NCI-H1930 (cell line): ENCODE measurements at regions not wholly inside any gene's neighbourhood (a gene's known extent, or its start where the extent isn't known, plus 50 kb on each side); places are given as distances from the start of the nearest gene placed in this dataset.

Experiments
- DNase-seq, 2 experiments: peaks; one replicate each; lab custom pipeline; 2025; lab: John Stamatoyannopoulos, UW

DNA sequence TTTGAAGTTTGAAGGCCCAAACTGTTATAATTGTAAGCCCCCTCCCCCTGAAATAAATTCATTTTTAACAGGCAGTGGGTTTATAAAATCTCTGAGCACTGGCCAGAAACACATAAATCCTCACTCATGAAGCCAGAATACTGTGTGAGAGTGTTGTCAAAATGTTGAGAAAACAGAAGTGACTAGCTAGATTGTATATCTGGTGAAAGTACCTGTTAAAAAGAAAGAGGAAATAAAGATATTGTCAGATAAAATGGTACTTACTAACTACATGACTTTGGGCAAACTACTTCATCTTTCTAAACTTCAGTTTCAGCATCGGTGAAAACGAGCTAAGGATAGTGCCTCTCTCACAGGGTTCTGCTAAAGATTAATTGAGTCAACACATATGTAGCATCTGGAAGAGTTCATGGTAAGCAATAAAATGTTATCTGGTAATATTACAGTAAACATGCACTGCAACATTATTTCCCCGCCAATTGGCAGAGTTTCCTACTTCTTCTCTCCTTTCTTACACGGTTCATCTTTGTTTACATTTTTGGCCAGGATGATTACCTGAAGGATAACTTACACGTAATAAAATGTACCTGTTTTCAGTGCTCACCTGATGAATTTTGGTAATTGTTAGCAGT, 202.5 kb upstream of the CHRM2 start:
- no peak for DNase-seq

DNA sequence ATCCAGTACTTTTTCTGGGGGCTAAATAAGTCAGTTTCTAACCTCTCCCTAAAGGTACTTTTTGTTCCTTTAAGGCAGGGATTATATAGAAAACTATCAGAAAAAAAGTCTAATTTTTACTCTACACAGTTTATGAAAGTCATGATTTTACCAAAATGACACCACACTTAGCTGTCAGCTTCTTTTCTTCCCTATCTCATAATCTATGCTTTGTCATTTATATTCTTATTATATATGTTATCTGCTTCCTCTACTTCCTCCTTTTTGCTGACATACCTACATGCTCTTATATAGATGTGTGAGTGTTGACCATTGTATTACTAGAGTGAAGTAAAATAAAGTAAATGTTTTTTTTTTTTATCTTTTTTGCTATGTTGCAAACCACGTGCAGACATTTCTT, 203.9 kb upstream of the CHRM2 start:
- DNase-seq = no peak

DNA sequence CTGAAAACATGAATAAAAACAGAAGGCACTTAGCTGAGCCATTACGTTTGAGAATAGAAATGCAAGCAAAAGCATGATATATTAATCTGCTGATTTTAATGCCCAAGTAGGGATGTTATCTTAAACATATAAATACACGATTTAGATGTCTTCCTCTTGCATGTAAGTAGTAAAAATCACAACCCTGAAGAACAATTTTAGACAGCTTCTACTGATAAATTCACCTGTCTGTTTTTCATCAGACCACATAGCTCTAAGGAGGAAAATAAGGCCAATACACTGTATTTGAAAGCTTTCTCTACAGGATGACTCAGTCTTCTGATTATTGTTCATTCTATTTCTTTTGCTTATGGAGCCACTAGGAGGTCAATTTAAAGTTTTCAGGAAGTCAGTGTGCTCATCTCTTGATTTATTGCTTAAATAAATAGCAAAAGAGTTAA, 210.9 kb upstream of the CHRM2 start:
- DNase-seq = no peak

- no peak for DNase-seq
These were observed 211.9 kb upstream of the CHRM2 start for GRCh38 chr7:136656516-136656915.

GRCh38 chr7:136655414-136655813, 213.0 kb upstream of the CHRM2 start:
- no peak for DNase-seq

DNA sequence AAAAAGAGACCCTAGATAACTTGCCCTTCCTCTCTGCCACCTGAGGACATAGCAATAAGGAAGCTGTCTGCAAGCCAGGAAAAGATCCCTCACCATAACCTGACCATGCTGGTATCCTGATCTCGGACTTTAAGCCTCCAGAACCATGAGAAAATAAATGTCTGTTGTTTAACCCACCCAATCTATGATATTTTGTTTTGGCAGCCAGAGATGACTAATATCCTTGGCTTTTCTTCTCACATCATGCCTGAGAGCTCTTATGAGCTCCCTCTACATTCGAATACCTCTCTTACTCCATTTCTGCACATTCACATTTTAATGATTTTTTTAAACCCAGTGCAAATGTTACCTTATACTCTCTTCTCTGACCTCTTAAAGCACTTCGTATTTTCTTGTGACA, 214.0 kb upstream of the CHRM2 start:
- no peak for DNase-seq

DNA sequence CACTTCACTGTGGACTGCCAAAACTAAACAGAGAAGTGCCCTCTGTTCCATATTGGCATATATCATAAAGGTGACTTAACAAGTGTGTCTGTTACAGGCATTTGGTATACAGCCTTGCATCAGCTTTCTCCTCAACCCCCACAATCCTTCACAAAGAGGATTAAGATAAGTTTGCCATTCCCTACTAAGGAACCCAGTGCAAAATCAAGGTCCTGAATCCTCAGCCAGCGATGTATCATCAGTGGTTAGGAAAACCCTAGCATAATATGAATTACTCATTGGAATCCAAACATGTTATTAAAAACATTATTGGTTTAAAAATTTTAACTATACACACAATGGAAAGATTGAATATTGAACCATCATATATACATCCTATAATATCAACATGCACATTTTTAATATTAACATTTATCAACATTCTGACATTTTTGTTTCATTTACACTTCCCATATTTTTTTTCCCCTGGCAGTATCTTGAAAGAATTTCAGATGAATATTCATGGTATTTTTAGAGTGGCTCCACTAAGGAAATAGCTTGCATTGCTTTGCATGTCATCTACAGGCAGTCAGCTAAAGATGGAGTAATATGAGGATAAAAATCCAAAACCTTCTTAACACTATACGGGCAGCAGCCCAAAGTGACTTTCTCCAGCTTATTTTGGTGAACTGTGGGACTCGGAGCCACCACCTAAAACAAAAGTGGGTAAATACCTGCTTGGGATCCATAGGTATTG, 215.6 kb upstream of the CHRM2 start:
- DNase-seq = no peak

GRCh38 chr7:136640977-136641376, 227.5 kb upstream of the CHRM2 start:
- no peak for DNase-seq

DNA sequence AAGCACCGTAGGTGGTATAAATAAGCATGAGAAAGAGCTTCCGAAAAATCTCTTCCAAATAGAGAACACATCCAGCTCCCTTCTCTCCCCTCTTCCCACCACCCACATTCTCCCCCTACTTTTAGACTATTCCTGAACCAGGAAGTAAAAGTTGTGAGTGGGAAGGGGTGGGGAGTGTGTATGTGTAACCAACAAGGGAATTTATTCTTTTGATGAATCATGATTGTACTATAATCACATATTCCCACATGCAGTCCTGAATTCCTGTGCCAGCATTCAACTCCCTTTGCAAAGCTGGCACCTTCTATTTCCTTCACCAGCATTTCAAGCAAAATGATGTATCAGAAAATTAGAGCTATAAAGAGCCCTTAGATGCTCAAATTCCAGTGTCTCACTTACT, 230.6 kb upstream of the CHRM2 start:
- DNase-seq = no peak

GRCh38 chr7:136635751-136636150, 232.7 kb upstream of the CHRM2 start:
- DNase-seq = no peak

DNA sequence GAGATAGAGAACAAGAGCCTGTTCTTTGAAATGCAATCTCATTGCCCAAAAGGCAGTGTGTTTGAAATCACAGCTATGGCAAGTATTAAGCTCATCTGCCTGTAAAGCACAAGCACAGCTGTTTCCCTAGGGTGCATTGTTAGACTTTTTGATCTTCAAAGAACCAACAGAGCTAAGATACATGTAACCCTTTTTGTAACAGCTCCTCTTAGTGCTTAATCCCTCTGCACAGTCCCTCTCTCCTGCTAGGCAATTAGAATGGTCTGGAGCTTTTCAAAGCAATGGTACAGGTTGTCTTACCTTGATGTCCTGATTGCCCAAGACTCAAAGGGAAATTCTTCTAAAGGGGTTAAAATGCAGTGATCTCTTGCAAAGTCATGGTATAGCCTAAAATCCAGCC, 249.6 kb upstream of the CHRM2 start:
- no peak for DNase-seq

- no peak for DNase-seq
These were observed 251.3 kb upstream of the CHRM2 start for GRCh38 chr7:136617176-136617575.

DNA sequence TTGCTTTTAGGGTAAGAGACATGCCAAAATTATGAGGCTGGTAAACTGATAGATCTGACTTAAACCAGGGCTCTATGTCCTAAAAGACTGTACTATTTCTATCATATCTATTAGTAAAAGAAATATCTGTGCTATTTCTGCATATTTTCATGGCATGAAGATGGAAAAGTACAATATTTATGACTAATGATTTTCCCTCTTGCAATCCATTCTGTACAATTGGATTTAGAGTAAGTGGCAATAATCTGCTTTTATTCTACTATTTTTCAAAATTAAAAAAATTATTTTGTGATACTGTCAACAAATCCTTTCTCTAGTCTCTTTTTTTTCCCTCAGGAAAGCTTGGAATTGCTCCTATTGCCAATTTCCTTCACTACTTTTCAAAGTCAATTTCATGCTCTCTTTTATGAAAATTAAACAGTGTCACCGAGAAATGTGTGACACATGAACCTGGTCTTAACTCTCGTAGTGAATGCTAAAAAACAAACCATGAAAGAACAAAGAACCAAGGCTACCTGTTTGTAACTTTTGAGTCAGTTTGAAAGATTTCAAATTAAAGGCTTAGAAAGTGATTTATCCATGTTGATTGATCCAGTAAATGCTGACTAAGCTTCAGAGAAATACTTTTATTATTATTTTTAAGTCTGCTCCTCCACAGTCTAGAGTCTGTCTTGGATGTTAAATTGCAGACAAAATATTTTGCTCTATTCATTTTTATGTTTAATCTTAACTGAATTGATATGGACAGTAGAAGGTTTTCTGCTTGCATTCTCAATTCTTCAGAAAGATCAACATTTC, 262.7 kb upstream of the CHRM2 start:
- DNase-seq = no peak

DNA sequence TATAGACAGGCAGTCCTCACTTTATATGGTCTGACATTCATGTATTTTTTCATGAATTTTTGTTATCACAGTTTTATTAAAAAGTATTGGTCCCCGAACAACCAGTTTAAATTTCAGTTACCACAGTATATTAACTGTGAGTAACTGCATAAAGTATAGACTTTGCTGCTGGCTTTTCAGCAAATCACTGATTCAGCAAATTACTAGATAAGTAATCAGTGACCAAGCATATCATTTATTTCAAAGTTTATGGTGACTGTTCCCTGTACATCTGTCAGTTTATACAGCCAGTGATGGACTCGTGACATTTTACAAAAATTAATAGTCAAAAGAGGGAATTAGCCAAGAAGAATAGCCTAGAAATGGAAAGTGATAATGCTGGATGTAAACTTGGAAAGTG, 266.7 kb upstream of the CHRM2 start:
- DNase-seq = no peak

GRCh38 chr7:136600475-136600874, 268.0 kb upstream of the CHRM2 start:
- DNase-seq = no peak

- DNase-seq = no peak
These were observed 273.7 kb upstream of the CHRM2 start for GRCh38 chr7:136594739-136595144.

DNA sequence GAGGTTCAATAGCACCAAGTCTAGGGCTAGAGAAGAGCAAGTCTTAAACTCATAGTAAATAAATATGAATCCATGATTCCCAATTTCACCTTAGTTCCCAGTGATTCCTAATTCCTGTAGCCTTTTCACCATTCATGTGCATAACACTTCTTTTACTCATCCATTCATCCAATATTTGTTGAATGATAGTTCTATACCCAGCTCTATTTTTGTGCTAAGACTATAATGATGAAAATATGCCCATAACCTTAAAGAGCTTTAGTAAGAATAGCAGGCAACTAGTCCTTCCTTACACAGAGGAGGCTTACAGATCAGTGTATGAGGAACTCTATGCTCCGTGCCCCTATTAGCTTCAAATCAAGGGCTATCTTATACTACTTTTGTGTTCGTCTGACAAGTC, 280.2 kb upstream of the CHRM2 start:
- DNase-seq = no peak

GRCh38 chr7:136585954-136586670, 282.3 kb upstream of the CHRM2 start:
- no peak for DNase-seq

DNA sequence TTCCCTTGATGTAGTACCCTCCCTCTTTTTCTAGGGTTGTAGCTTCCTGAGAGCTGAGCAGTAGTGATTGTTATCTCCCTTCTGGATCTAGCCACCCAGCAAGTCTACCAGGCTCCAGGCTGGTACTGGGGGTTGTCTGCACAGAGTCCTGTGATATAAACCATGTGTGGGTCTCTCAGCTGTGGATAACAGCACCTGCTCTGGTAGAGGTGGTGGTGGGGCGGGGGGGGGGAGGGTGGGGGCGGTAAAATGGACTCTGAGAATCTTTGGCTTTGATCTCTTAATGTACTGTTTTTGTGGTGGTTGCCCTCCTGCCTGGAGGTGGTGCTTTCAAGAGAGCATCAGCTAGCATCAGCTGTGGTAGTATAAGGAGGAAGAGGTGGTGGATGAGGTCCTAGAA, 302.0 kb upstream of the CHRM2 start:
- DNase-seq = no peak

DNA sequence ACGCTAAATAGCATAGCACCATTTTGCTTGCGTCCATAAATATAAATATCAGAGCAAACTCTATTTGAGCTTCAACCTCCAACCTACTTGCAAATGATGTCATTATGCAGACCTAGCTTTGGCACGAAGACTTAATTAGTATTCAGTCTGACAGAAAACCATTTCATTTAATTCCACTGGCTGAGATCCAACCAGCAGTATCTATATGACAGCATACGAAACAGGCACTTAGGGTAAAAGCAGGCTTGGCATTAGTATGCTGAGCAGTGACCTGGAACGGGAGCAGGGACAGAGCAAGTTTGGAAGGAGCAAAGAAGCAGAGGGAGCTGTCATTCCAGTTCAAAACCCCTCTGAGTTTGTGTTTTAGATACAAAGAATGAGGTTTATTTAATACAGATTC, 312.5 kb upstream of the CHRM2 start:
- DNase-seq = no peak

DNA sequence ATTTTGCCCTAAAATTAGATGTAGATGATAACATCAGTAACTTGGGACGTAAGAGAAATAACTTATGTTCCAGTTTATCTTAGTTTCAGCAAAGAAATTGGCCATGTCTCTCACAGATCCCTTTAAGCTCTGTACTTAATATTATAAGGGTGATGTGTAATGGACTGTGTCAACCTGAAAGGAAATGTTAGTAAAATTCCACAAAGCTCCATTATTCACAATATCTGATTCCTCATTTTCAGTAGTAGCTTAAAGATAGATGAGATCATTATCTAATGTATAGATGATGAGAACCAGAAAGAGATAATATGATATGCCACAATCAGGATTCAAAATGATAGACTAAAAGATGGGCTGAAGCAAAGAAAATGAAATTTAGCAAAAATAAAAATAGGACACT, 316.8 kb upstream of the CHRM2 start:
- no peak for DNase-seq

DNA sequence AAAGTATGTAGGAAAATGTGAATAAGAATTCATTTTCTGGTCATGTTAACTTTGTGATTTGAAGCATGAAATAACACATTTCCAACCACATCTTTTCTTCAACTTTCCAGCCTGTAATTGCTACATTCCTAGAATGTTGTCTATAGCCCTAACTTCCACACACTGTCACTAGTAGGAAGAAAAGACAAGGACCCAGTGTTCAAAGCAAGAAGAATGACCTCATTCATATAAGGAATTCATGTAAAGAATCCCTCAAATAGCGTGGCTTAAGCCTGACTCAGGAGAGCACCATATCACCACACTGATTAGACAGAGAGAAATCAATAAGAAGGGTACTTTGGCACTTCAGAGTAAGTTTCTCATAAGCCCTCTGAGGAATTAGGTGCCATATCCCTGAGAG, 318.7 kb upstream of the CHRM2 start:
- no peak for DNase-seq

DNA sequence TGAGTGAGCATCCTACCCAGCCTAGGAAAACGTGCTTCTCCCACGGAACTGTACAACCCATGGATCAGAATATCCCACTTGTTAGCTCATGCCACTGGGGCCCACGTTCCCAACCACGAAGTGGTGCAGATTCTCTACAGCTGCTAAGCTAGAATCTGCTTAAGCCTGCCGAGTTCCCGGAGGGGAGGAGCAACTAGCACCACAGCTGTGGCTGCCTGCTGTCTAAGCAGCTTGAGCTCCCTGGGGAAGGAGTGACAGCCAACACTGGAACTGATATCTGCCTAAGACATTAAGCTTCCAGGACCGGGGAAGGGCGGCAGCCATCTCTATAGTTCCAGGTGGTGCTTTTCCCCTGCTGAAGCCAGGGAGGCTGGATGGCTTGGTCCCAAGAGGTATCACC, 334.7 kb upstream of the CHRM2 start:
- no peak for DNase-seq
